Renal cortical epithelial cell (primary cell): ENCODE measurements at regions not wholly inside any gene's neighbourhood (a gene's known extent, or its start where the extent isn't known, plus 50 kb on each side); places are given as distances from the start of the nearest gene placed in this dataset.
"Not testable (repeated sequence)": the region's sequence is repeated elsewhere in the genome, so short reads cannot be mapped to it uniquely, and the experiment has no call there.

ENCODE experiments used
- DNase-seq: peaks from one replicate; pipeline ENCODE4 v3.0.0-alpha.2; 2011; ENCODE audit warnings: low read depth

DNA sequence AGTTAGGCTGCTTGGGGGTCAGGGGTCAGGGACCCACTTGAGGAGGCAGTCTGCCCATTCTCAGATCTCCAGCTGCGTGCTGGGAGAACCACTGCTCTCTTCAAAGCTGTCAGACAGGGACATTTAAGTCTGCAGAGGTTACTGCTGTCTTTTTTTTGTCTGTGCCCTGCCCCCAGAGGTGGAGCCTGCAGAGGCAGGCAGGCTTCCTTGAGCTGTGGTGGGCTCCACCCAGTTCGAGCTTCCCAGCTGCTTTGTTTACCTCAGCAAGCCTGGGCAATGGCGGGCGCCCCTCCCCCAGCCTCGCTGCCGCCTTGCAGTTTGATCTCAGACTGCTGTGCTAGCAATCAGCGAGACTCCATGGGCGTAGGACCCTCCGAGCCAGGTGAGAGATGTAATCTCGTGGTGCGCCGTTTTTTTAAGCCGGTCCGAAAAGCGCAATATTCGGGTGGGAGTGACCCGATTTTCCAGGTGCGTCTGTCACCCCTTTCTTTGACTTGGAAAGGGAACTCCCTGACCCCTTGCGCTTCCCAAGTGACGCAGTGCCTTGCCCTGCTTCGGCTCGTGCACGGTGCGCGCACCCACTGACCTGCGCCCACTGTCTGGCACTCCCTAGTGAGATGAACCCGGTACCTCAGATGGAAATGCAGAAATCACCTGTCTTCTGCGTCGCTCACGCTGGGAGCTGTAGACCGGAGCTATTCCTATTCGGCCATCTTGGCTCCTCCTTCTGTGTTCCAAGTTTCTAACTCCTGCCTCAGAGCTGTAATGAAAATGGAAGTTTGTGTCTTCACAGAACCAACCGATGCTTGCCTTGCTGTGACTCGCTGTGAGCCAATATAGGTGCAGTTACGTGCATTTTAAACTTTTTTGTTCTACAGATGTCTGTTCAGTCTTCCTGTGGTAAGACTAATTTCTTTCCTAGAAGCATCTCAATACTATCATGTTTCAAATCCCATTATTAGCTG is 156.8 kb upstream of the RPS23 start:
- not testable (repeated sequence) for DNase-seq

DNA sequence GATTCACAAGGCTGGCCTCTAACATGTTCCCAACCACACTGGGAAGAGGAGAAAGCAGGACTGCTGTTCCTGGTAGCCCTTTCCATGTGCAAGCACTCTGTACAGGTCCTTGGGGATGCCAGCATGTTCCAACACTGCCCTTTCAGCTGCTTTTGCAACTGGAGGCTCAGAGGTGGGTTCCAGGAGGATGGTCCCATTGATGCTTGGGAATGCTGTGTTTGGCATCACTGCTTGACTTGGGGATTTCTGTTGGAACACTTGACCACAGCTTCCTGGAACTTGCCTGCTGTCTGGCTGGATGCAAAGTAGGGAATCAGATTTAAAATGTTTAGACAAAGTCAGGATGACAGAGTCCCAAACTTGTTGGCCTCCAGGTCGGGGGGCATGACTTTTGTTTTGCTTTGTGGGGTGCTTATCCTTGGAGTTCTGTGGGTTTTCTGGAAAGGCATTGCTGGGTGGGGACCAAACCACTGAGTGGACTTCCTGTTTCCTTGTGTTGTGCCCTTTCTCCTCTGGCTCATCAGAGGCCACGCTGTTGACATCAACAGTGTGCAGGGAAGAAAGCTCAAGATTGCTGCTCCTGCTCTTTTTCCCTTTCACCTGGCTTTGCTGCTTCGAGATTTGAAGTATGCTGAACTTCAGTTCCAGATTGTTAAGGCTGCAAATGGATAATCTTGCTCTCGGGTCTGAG is 148.5 kb upstream of the RPS23 start:
- DNase-seq: no peak

DNA sequence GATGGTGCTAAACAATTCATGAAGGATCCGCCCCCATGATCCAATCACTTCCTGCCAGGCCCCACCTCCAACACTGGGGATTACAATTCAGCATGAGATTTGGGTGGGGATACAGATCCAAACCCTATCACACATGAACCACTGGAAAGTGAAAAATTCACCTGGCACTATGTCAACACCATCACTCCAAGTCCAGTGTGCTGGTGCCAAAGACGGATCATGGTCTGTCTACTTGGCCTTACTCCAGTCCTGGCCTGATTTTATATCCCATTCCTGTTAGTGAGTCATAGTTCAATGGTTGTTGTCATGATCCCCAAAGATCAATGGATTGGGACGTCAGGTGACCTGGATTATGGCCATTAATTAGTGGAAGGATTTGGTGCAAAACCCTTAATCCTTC is 147.4 kb upstream of the RPS23 start:
- peak; percentile 32 for DNase-seq

DNA sequence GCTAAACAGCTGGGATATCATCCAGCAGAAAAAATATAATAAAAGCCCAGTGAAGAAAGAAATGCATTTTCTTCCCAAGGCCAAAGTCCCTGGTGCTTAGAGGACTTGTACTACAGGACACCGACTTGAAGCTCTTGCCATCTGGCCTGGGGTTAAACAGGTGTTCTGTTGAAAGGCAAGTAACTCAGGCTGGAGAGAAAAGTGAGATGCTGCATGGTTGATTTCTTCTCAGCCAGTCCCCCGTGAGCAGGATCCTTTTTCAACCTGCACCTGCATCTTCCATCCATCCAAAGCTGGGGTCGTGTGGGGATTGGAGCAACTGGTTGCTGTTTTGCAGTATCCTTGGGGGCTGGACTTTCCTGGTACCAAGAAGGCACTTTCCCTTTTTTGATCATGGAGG is 146.1 kb upstream of the RPS23 start:
- DNase-seq: no peak

DNA sequence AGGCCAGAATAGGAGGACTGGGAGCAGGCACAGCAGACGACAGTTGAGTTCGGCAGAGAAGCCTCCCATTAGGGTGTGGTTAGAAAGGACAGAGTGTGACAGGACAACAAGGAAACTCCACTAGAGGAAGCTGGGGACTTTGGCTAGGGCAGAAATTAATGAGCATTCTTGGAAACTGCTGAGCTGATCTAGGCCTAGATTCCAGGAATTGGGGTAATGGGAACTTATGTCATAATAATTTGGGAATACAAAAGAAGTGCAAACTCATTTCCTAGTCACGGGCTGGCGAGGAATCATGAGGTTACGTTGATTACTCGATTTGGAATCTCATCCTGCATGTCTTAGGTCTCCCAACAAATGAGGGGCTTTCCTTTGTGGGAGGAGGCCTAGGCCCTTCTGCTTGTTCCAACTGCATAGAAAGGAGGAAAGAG is 144.6 kb upstream of the RPS23 start:
- DNase-seq: peak; percentile 22

DNA sequence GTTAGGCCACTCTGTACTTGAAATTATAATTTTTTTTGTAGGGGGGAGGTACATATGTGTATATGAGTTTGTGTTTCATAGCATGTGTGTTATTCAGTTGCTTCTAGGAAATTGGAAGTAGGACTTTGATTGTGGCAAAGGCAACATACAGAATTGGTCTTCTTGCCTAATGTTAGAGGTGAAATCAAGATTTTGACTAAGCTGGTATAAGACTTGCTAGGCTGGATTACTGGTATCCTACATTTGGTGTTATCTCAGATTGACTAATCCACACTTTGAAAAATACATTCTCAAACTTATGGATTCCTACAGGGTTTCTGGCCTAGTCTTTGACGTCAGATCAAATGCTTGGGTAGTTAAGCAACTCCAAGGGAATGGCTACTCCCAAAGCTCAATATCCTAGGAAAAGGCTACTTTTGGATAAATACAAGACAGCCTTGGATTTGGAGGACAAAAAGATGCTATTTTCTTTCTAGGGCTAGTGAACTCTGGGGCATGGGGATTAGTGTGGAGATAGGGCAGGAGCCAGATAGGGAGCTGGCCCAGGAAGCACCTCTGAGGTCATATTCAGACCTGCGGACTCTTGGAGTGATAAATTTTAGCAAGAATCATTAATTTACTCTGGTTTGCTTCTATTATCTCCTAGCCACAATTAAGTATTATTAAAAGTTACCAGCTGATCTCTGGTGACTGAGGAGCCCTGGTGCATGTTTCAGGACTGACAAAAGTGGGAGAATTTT is 144.0 kb upstream of the RPS23 start:
- DNase-seq: no peak

DNA sequence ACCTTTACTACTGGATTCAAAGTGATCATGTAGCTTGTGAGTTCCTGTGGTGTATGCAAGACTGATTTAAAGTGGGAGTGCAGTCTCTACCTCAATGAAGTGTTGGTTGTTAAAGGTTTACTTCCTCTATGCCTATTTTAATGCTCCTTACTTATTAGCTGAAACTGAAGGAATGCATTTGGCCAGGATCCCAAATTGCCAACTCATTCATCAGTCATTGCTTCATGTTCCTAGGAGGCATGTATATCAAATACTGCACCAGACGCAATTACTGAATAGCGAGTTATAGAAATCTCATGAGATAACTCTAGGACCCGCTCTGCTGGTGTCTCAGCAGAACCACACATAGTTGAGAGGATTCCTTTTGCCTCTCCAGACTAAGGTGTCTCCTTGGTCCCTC is 143.0 kb upstream of the RPS23 start:
- DNase-seq: peak; percentile 96

DNA sequence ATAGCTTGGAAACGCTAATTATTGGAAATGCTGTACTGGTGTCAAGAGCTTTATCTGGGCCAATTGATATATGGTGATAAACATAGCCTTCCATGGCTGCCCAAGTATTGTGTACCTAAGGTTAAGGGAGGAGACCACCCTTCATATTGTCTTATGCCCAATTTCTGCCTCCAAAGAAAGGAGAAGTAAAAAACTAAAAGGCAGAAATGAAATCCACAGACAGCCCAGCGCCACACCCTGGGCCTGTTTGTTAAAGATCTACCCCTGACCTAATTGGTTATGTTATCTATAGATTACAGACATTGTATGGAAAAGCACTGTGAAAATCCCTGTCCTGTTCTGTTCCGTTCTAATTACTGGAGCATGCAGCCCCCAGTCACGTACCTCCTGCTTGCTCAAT is 142.4 kb upstream of the RPS23 start:
- not testable (repeated sequence) for DNase-seq

DNA sequence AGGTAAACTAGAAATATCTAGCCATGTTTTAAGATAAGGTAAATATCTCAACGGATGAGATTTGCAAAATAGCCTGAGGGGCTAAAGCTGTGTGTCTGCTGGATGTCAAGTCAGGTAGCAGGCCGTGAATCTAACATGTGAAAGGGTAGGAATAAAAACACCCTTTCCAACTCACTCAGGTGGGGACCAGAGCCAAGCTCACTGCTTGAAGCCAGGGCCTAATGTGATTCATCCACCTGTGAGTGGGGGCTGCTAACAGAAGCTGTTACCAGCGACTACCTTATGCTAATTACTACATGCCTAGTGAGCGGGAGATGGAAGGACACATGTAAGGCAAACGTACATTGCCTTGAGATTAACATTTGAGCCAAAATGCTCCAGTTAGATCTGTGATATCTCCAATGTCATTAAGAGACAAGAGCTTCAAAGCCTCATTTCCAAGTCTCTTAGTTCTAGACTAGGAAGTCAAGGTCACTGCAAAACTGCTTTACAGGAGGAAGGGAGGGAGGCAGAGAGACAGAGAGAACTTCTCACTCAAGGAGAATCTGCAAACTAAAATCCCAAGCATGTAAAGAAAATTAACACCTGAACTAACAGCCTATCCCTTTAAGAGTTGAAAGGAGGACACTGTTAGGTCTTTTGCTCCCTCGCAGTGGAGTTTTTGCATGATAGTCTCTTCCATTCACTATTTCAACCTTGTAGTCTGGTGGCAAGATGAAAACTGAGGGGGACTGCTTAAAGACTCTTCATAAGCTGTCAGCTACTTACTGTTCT is 141.6 kb upstream of the RPS23 start:
- peak; percentile 46 for DNase-seq

DNA sequence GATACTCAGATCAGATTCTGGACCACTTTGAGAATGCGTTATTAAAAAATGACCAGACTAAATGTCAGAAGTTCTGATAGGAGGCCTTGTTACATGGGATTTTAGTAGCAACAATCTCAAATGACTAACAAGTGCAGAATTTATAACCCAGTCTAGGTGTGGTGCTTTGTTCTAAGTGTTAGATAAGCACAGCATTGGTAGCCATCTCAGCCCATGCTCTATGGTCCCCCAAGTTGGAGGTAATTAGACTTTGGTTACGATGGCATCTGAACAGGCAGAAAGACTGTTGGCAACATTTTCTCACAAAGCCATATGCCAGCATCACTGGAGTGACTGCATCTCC is 140.4 kb upstream of the RPS23 start:
- DNase-seq: no peak

DNA sequence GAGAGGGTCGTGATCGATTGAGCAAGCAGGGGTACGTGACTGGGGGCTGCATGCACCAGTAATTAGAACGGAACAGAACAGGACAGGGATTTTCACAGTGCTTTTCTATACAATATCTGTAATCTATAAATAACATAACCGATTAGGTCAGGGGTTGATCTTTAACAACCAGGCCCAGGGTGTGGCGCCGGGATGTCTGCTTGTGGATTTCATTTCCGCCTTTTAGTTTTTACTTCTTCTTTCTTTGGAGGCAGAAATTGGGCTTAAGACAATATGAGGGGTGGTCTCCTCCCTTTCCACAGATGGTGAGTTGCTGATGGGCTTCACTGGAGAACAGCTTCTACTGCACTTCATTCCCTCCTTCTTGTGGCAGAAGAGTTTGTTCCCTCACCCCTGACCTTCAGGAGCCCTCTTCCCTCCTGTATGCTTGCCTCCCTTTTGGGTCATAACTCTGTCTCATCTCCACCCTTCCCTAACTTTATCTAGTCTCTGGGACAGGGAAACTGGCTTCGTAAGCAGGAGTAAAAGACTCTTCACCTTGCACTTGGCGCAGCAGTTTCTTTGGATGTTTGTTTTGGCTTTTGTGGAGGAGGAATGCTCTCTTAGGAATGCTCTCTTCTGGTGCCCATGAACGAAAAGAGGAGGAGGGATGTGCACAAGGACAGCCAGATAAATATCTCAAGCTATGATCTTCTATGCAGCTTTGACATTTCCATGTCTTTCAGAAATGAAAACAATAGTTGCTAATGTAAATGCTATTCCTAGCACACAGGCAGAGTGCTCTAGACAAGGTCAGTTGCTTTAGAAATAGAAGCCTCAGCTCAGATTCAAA is 139.8 kb upstream of the RPS23 start:
- DNase-seq: no peak

DNA sequence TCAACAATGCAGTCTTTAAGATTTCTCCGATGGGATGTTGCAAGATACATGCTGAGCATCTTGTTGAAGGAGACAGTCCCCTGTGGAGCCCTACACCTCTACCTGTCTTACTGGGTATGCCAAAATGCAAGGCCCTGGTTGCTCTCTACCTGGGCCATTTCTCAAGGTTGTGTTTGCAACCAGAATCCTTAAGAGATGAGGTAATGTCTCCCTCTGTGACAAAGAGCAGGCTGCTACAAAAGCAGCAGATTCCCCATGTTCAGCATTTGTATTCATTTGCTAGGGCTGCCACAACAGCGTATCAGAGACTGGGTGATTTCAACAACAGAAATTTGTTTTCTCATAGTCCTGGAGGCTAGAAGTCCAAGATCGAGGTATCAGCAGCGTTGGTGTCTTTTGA is 138.4 kb upstream of the RPS23 start:
- peak; percentile 38 for DNase-seq

DNA sequence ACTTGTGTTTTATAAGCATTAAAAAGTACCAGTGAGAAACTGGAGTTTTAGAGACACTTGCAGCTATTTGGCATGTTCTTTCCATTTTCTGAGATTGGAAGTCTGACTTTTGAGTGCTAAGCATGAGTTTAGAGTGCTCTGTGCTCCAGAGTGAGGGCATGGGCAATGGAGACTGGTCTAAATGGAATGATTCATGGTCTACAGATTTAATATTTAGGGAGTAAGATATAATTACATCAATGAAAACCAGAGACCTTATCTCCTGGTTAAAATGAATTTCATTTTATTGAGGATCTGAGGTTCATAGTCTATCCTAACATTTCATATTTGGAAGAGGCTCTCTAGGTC is 135.9 kb upstream of the RPS23 start:
- DNase-seq: no peak

DNA sequence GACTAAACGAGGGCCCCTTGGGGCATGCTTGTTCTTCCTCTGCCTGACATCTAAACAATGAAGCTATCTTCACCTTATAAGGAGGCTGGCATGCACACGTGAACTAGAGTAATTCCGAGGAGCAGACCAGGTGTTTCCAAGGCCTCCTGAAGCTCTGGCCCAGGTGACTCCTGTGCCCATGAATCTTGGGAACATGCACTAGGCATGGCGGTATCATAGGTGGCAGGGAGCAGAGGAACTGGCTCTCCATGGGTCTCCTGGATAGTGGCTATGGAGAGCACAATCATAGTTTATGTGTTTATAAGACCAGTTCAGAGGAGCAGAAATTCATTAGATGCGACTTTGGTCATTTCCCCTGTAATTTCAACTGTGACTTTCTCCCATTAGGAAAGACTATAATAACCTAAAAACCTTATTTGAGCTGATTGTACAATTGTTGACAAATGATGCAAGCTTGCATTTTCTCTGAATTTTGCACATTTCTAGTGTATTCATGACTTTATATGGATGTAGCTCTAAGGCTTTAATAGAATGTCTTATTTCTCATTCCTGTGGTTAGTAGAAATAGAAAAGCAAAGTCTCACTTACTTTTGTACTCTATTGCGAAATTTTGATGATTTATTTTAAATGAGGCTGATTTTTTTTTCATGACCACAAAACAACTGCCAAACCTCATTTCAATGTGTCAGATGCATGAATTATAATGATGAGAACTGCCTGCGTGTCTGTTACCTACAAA is 135.3 kb upstream of the RPS23 start:
- DNase-seq: peak; percentile 99

DNA sequence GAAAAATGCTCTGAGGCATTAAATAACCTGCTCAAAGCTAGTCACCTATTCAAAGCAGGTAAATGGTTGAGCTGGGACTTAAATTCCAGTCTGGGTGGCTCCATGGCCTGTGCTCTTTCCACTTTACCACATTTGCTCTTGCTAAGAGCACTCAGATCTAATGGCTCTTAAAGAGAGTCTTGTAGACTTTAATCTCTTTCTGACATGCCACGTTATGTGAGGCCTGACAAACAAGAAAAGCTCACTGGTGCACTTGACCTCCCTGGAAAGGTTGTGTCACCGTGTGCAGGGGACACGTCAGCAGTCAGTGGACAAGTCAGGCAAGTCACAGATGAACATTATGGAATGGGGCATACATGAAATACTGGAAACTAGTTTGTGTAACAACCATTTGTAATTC is 129.9 kb upstream of the RPS23 start:
- DNase-seq: no peak

DNA sequence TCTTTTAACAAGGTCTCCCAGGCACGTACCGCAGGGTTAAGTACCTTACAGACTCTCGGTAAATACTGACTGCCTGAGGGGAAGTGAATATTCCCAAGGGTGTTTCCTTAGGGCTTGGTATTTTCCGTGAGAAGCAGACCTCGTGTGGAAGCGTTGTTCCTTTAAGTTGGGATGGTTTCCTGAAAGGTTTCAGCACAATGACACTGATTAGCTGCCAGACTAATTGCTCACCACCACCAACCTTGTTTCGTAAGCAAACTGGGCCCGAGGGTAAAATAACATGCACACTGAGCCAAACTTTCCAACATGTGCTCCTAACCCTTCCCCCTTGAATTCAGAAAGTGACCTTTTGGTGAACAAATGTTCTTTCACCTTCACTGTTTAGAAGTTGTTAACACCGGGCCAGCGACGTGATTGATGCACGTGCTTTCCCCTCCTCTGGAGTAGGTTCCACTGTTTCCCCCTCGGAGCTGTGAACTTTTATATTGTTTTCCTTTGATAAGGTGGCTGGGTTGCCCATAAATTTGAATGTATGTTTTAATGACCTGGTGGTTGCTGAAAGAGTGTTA is 128.1 kb upstream of the RPS23 start:
- DNase-seq: peak; percentile 99

DNA sequence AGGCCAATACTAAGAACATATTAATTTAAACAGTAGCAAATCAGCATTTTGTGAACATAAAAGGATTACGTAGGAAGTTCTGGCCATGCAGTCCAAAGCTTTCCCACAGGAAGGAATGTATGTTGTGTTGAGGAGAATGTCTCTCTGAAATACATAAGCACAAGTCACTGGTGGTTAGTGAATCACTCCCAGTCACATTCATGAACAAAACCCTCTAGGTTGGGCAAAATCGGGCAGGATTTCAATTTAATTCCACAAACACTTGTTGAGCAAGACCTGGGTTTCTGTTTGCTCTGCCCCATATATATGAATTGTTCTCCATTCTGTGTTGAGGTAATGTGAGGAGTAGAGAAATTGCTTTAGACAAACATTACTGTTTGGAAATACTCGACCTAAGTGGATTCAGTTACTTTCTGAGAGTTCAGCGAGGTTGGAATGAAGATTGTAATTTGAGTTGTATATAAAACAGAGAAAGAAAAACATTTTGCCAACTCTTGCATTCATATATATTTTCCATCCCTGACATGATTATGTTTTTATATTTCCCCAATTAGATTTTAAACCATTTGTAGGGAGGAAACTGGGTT is 127.6 kb upstream of the RPS23 start:
- peak; percentile 100 for DNase-seq

DNA sequence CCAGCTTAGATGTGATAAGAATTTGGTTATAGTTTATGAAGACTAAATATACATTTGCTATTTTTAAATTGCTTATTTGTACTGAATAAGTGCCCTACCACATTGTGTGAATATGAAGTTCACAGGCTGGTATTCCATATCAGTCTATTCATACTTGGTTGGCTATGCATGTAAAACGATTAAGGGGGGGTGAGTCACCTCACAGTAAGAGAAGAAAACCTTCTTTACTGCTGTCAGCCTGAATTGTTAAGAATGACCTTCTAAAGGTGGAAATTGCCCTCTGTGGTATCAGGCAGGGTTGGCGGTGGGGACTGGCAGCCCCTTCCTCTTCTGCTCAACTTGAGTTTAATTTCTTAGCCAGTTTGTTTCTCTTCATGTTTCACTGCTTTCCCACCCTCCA is 127.0 kb upstream of the RPS23 start:
- peak; percentile 95 for DNase-seq

DNA sequence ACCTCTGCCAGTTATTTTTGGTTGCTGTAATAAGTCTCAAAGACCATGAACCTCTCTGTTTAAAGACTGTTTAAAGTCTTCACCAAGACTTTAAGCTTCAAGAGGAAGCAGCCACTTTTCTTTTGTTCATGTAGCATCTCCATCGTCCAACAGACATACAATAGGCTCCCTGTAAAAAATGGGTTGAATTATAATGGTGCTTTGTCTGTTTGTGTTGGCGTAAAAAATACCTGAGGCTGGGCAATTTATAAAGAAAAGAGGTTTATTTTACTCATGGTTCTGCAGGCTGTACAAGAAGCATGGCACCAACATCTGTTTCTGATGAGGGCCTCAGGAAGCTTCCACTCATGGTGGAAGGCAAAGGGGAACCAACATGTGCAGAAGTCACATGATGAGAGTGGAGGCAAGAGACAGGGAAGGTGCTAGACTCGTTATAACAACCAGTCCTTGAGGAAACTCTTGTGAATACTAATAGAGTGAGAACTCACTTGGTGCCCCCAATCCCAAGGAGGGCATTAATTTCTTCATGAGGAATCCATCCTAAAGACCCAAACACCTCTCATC is 126.3 kb upstream of the RPS23 start:
- DNase-seq: no peak
